Neutrophil (primary cell): ENCODE measurements at regions not wholly inside any gene's neighbourhood (a gene's known extent, or its start where the extent isn't known, plus 50 kb on each side); places are given as distances from the start of the nearest gene placed in this dataset.

Source experiments
- H3K27ac ChIP-seq: fragments of 200-600 bp; sonication (generic); 2 replicates; pipeline ENCODE4 v1.5.1; 2016; ENCODE audit warnings: mild to moderate bottlenecking, moderate library complexity
- H3K27me3 ChIP-seq: fragments of 200-600 bp; sonication (generic); 2 replicates; pipeline ENCODE4 v1.6.0; 2016; ENCODE audit warnings: mild to moderate bottlenecking
- H3K36me3 ChIP-seq: fragments of 200-600 bp; sonication (generic); 2 replicates; pipeline ENCODE4 v1.5.1; 2017
- H3K4me1 ChIP-seq, 2 experiments: fragments of 200-600 bp in 1 of 2; sonication (generic) in 1 of 2; 1 replicate in 1 of 2; 2 replicates in 1 of 2; pipeline versions ENCODE4 v1.5.1 to v1.6.1; 2013 to 2016; ENCODE audit warnings: low read depth in 1 of 2, low read length in 1 of 2, mild to moderate bottlenecking in 1 of 2, moderate library complexity in 1 of 2; ENCODE audit not compliant: control insufficient read depth in 1 of 2, insufficient read depth in 1 of 2
- H3K4me3 ChIP-seq, 2 experiments: fragments of 200-600 bp in 1 of 2; sonication (generic) in 1 of 2; 1 replicate in 1 of 2; 2 replicates in 1 of 2; pipeline ENCODE4 v1.5.1; 2013 to 2016; ENCODE audit warnings: low read depth in 1 of 2, low read length in 1 of 2, mild to moderate bottlenecking in 1 of 2, moderate library complexity in 1 of 2
- H3K9me3 ChIP-seq: fragments of 200-600 bp; sonication (generic); 2 replicates; pipeline ENCODE4 v1.5.1; 2016
- CTCF ChIP-seq: fragments of 200-600 bp; sonication (generic); IDR thresholded peaks from 2 replicates; pipeline ENCODE4 v1.5.1; 2016; ENCODE audit warnings: antibody characterized with exemption

- no peaks in the 10 kb centered on the region for H3K27me3 ChIP-seq
- no peak for TF ChIP-seq CTCF
- no peaks in the 10 kb centered on the region for H3K36me3 ChIP-seq
These were observed 118.7 kb upstream of the NUDT7 start for GRCh38 chr16:77603656-77604055.

GRCh38 chr16:77610496-77610895, 111.8 kb upstream of the NUDT7 start:
- Histone ChIP-seq H3K4me3 (no peak overlapping the region), H3K4me1 (no peaks in the 10 kb centered on the region), H3K27me3 (no peaks in the 10 kb centered on the region), H3K36me3 (no peaks in the 10 kb centered on the region), H3K9me3 (no peaks in the 10 kb centered on the region), H3K27ac (no peak overlapping the region)
- no peak for TF ChIP-seq CTCF

More at GRCh38 chr16:77603656-77604055, 118.7 kb upstream of the NUDT7 start:
- Histone ChIP-seq H3K9me3 (no peaks in the 10 kb centered on the region), H3K4me3 (no peak overlapping the region), H3K27ac (no peak overlapping the region), H3K4me1 (no peaks in the 10 kb centered on the region)

- TF ChIP-seq CTCF, result no peak
- no peak overlapping the region for H3K4me3 ChIP-seq
These were observed 110.9 kb upstream of the NUDT7 start for GRCh38 chr16:77611386-77611785.

GRCh38 chr16:77612596-77612995, 109.7 kb upstream of the NUDT7 start:
- Histone ChIP-seq H3K27me3 (no peaks in the 10 kb centered on the region), H3K4me3 (no peak overlapping the region), H3K9me3 (no peaks in the 10 kb centered on the region), H3K27ac (no peak overlapping the region), H3K4me1 (no peaks in the 10 kb centered on the region), H3K36me3 (no peaks in the 10 kb centered on the region)
- no peak for TF ChIP-seq CTCF

More at GRCh38 chr16:77611386-77611785, 110.9 kb upstream of the NUDT7 start:
- Histone ChIP-seq H3K36me3 (no peaks in the 10 kb centered on the region), H3K9me3 (no peaks in the 10 kb centered on the region), H3K27ac (no peak overlapping the region), H3K27me3 (no peaks in the 10 kb centered on the region), H3K4me1 (no peaks in the 10 kb centered on the region)

- no peaks in the 10 kb centered on the region for H3K27me3 ChIP-seq
- no peak overlapping the region for H3K4me3 ChIP-seq
- no peak overlapping the region for H3K27ac ChIP-seq
- H3K4me1 ChIP-seq, result no peaks in the 10 kb centered on the region
- no peak for TF ChIP-seq CTCF
- no peaks in the 10 kb centered on the region for H3K9me3 ChIP-seq
- H3K36me3 ChIP-seq, result no peaks in the 10 kb centered on the region
These were observed 109.2 kb upstream of the NUDT7 start for GRCh38 chr16:77613095-77613494.

- TF ChIP-seq CTCF, result no peak
- H3K4me3 ChIP-seq, result no peak overlapping the region
- no peaks in the 10 kb centered on the region for H3K4me1 ChIP-seq
- no peaks in the 10 kb centered on the region for H3K9me3 ChIP-seq
- H3K27me3 ChIP-seq, result no peaks in the 10 kb centered on the region
- no peak overlapping the region for H3K27ac ChIP-seq
- H3K36me3 ChIP-seq, result no peaks in the 10 kb centered on the region
These were observed 104.8 kb upstream of the NUDT7 start for GRCh38 chr16:77617553-77617952.
